ENCODE measurements at regions not wholly inside any gene's neighbourhood (a gene's known extent, or its start where the extent isn't known, plus 50 kb on each side); places are given as distances from the start of the nearest gene placed in this dataset.

DNA sequence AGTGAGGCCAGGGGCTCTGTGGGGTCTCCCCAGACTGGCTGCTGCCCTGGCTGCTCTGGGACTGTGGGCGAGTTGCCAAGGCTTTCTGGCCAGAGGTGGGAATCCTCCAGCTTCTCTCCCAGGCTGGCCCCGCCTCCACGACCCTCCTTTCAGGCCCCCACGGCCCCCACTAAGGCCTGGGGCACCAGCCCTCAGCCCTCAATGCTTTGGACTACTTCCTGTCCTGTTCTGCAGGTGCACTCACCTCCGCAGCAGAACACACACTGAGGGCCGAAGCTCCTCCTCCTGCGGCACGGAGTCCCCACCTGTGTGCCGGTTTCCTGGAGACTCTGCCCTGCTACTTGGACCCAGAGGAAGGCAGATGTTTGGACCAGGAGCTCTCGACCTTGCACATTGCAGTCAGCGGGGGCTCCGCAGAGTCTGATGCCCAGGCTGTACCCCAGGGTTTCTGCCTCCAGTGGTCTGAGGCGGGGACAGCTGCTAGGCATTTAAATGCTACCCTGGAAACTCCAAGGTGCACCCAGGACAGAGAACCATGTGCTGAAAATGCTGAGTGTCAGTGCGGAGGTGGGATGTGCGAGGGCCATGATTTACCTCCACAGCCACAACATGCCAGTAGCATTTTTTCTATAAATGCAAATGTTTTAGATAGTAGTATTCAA is 223.8 kb downstream of the IRF8 start:
- no peak for DNase-seq

DNA sequence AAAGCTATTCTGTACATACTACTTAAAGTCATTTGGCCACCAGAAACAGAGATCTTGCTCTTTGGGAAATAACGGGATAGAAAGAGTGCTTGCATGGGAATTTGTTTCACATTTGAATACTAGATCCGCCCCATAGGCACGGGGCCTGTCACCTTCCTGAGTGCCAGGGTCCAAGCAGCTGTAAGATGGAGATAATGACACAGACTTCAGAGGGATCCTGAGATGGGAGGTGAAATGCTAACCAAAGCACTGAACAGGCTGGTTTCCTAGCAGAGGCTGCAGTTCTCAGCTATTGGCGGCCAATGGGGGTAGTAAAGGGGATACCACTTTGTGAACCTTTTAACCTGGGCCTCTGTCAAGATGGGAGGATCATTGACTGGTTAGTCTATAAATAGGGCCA is 225.4 kb downstream of the IRF8 start:
- no peak for DNase-seq

DNA sequence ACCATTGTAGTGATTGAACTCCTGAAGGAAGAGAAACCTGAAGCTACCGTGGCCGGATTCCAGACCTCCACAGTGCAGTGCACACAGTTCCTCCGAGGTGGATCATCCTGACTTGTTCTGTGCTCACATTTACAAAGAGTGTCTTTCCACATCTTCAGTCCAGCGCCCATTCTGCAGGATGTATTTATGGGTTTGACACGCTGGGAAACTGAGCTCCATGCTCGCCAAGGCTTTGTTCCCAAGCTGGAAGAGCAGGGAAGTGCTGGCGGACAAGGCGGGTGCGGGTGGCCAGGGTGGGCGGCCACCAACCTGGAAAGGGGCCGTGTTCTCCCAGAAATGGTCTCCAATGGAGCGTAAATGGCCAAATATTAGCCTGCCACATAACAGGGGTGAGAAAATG is 227.9 kb downstream of the IRF8 start:
- no peak for DNase-seq

DNA sequence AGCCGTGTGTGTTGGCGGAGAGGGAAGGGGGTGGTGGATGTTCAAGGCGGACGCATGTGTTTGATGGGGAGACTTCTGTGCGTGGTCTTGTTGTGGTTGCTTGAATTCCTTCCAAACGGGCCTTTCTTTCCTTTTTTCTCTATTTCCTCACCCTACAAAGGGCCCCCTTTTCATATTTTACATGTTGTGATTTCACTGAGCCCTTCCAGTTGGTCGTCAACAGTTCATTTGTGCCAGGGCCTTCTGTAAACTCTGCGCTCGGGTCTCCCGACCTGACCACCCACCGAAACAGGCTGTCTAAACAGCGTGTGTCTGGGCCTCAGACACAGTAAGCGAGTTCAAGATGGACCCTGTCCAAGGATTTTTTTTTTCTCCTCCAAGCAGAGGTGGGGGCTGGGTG is 228.4 kb downstream of the IRF8 start:
- no peak for DNase-seq

- DNase-seq = no peak
Observed at GRCh38 chr16:86128246-86128645, 229.3 kb downstream of the IRF8 start.

DNA sequence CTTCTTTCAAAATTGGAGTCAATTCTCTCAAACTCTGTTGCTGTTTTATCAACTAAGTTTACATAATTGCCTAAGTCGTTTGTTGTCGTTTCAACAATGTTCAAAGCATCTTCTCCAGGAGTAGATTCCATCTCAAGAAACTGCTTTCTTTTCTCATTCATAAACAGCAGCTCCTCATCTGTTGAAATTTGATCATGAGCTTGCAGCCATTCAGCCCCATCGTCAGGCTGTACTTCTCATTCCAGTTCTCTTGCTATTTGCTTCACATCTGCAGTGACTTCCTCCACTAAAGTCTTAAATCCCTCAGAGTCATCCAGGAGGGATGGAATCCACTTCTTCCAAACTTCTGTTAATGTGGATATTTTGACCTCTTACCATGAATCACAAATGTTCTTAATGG is 230.6 kb downstream of the IRF8 start:
- DNase-seq = no peak

DNA sequence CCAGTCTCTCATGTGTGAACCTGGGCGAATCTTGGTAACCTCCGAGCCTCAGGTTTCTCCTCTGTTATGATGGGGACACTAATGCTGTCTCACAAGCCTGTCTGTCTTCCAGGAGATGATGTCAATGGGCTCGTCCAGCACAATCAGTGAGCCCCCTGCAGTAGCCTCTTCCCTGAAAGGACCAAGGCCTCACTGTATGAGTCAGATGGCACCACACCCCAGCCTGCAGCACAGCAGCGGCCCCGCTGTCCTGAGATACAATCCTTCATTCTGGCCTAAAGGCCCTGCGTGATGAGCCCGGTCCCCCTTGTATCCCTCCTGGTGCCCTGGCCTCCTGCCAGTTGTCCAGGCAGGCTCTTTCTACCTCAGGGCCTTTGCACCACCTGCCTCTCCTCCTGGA is 234.4 kb downstream of the IRF8 start:
- DNase-seq = no peak

GRCh38 chr16:86133847-86134375 is 234.9 kb downstream of the IRF8 start:
- DNase-seq = no peak

- no peak for DNase-seq
Observed at GRCh38 chr16:86134802-86135461, 236.0 kb downstream of the IRF8 start.

DNA sequence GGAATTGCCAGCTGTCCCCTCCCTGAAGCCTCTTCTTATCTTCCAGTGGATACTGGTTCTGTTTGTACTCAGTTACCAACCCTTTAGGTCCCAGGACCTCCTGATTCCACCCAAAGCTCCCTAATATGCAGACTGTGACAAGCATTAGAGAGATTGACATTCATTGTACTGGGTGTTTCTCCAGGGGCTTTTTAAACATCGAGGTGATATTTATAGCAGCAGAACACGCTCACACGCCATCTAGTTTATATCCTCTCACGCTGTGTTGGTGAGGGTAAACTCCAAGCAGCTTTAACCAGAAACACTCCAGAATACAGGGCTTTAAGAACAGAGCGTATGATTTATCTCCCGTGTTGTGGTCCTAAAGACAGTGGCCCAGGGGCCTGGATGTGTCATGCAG is 238.4 kb downstream of the IRF8 start:
- DNase-seq = no peak

DNA sequence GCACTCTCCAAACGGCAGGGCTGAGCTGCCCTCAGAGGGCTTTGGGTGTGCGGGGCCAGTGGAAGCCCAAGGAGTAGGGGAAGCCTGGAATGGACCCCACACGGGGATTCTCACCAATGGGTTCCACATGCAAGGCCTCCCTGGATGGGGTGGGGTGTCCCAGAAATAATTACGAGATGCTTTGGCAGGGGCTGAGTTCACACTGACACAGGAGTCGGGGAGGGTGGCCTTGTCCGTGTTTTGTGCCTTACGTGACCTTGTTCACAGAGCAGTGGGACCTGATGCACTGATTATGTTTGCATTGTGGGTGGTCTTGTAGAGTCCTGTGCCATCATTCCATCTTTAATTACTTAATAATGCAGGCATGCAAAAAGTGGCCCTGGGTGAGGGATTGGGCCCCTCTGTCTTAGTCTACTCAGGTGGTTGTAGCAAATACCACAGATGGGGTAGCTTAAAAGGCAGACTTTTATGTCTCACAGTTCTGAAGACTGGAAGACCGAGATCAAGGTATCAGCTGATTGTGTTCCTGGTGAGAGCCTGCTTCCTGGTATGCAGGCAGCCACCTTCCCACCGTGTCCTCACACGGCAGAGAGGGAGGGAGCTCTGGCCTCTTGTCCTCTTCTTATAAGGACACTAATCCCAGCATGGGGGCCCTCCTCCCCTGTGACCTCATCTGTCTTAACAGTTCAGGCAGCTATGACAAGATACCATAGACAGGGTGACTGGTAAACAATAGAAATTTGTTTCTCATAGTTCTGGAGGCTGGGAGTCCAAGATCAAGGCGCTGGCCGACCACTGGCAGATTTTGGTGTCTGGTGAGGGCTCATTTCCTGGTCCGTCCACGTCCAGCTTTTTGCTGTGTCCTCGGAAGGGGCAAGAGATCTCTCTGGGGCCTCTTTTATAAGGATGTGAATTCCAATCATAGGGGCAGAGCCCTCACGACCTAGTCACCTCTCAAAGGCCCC is 239.4 kb downstream of the IRF8 start:
- no peak for DNase-seq

- no peak for DNase-seq
Observed at GRCh38 chr16:86142801-86143236, 243.9 kb downstream of the IRF8 start.

DNA sequence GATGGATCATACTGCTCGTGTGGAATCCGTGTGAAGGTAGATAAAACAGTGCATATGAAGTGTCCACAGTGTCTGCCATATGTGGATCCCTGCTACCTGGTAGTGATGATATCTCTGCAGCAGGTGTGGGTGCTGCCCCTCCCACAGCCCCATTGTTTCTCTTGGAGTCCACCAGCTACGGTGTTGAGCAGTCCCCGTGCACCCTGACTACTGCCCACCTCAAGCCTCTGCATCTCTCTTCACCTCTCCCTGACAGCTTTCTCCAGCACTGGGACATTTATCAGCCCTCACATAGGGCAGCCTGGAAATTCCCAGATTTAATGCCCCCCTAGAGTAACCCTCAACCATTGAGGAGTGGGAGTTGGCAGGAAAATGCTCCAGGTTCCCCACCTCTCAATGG is 244.7 kb downstream of the IRF8 start:
- DNase-seq = no peak

DNA sequence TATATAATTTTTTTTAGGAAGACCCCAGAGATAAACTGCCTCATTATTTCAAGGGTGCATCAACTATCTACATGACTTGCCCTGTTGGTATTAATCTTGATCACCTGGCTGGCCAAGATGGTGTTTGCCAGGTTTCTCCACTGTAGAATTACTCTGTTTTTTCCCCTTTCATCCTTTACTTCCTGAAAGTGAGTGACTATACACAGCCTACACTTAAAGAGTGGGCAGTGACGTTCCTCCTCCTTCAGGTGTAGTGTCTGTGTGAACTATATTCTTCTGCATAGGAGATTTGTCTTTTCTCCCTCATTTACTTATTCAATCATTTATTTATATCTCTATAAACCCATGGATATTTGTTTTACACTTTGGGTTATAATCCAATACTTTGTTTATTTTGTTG is 246.7 kb downstream of the IRF8 start:
- no peak for DNase-seq

DNA sequence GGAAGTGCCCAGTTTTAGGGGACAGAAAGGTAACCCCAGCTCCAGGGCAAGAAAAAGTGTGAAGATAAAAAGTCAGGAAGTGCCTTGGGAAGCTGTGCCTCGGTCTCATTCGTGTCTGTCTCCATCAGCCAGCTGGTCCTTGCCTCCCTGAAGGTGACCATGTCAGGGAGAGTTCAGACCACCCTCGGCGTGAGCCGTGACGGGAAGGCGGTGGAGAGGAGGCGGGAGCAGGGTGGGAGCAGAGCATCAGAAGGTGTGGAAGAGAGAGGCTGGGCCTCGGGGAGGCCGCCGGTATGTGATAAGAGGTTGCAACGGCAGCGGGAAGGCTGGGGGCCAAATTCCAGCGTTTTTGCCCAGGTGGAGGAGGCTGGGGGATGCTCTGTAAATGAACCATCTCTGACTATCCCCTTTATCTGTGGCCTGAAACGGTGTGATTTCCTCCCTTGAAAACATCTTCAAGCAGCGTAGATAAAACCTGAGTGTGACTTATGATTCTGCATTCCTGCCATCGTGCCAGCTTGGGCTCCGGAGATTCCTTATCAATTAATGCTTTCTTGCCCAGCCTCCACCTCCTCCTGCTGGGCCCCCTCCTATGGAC is 251.8 kb downstream of the IRF8 start:
- DNase-seq = no peak

GRCh38 chr16:86151239-86151851 is 252.4 kb downstream of the IRF8 start:
- DNase-seq = no peak

GRCh38 chr16:86156155-86156554 is 257.2 kb downstream of the IRF8 start:
- DNase-seq = no peak

DNA sequence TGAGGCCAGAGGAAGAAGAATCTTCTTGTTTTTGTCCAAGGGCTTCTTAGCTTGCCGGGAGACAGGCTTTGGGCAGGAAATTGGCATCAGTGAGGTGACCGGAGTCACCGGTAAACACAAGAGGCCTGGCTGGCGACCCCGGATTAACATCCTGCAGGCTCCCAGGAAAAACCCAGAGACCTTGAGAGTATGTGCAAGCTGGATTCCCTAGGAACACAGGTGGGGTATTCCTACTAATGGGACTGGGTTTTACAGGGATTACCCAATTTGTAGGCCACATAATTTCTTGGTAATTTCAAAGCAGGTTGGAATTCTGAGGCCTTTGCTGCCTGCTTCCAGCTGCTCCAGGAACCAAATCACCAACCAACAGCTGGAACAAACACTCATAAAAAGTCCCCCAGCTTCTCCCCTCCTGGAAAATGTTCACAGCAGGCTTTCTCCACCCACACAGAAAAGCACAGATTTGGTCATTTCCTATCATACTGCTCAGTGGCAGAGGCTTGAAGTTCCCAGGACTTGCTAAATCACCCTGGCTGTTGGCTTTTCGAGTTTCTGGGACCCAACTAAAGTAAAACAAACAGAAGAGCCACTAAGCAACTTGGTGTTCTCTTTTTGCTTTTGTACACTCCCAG is 258.8 kb downstream of the IRF8 start:
- no peak for DNase-seq

- DNase-seq = no peak
Observed at GRCh38 chr16:86158688-86159360, 259.9 kb downstream of the IRF8 start.

DNA sequence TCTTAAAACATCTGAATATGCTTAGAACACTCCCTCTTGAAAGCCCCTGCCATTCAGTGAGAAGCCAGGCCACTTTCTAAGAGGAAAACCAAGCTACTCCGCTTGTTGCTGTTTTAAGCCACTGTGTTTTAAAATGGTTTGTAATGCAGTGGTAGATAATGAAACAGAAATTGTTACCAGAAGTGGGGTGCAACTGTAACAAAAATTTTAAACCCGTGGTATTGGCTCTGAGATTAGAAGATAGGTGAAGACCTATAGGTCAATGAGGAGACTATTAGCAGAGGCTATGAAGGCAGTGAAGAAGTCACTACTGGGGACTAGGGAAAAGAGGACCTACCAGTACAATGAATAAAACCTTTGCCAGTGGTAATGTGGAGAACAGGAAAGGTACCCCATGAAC is 266.5 kb downstream of the IRF8 start:
- no peak for DNase-seq

GRCh38 chr16:86166414-86166813 is 267.5 kb downstream of the IRF8 start:
- no peak for DNase-seq

DNA sequence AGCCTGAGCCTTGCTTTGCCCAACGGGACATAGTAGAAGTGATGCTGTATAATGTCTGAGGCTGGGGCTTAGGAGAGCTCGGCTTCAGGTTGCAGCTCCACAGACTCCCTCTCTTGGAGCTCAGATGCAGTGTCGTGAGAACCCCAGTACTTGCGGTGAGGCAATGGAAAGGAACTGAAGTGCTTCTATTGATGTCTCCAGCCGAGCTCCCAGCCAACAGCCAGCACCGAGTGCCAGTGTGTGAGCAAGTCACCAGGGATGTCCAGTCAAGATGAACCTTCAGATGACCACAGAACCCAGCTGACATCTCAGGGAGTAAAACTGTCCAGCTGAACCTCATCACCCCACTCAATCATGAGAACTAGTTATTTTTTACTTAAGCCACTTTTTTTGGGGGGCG is 268.1 kb downstream of the IRF8 start:
- DNase-seq = no peak

All from stimulated activated CD4-positive, alpha-beta T cell treated with anti-CD3 and anti-CD28 coated beads, Interleukin-1b, Interleukin-23, amount 100 ng/mL, for 48 hours (primary cell).